ENCODE measurements at regions not wholly inside any gene's neighbourhood (a gene's known extent, or its start where the extent isn't known, plus 50 kb on each side); places are given as distances from the start of the nearest gene placed in this dataset.

GRCh38 chr12:58540480-58541299 is 379.6 kb downstream of the LRIG3 start:
- TF ChIP-seq CTCF (IDR thresholded peaks at IDR 0.05) (peak; percentile 73 to 89 (median 76)), POLR2AphosphoS5 (IDR thresholded peaks at IDR 0.05) (peak; percentile 24), POLR2A (IDR thresholded peaks at IDR 0.05) (no peak)

Measured in gastroesophageal sphincter (tissue), 3 donors.